Epidermal melanocyte (primary cell): ENCODE measurements at regions not wholly inside any gene's neighbourhood (a gene's known extent, or its start where the extent isn't known, plus 50 kb on each side); places are given as distances from the start of the nearest gene placed in this dataset.
"Not testable (repeated sequence)": the region's sequence is repeated elsewhere in the genome, so short reads cannot be mapped to it uniquely, and the experiment has no call there.

ENCODE experiments used
- DNase-seq: peaks from one replicate; pipeline ENCODE4 v3.0.0; 2011; ENCODE audit warnings: low spot score; ENCODE audit not compliant: insufficient read length

GRCh38 chr4:179626687-179627086 lies 2184.4 kb upstream of the AGA start:
- DNase-seq = no peak

GRCh38 chr4:179631321-179631720 lies 2189.1 kb upstream of the AGA start:
- DNase-seq = no peak

GRCh38 chr4:179634862-179635261 lies 2192.6 kb upstream of the AGA start:
- DNase-seq = no peak

- no peak for DNase-seq
Observed at GRCh38 chr4:179662522-179662921, 2220.3 kb upstream of the AGA start.

- no peak for DNase-seq
Observed at GRCh38 chr4:179663641-179664429, 2221.6 kb upstream of the AGA start.

- DNase-seq = no peak
Observed at GRCh38 chr4:179664430-179665027, 2222.3 kb upstream of the AGA start.

GRCh38 chr4:179666226-179666625 lies 2224.0 kb upstream of the AGA start:
- no peak for DNase-seq

- DNase-seq = no peak
Observed at GRCh38 chr4:179671609-179672008, 2229.4 kb upstream of the AGA start.

- no peak for DNase-seq
Observed at GRCh38 chr4:179678093-179678814, 2236.0 kb upstream of the AGA start.

- DNase-seq = not testable (repeated sequence)
Observed at GRCh38 chr4:179683661-179684060, 2241.4 kb upstream of the AGA start.

- no peak for DNase-seq
Observed at GRCh38 chr4:179692222-179692621, 2250.0 kb upstream of the AGA start.

GRCh38 chr4:179695175-179695574 lies 2252.9 kb upstream of the AGA start:
- no peak for DNase-seq

- no peak for DNase-seq
Observed at GRCh38 chr4:179698321-179698720, 2256.1 kb upstream of the AGA start.

GRCh38 chr4:179709961-179710624 lies 2267.9 kb upstream of the AGA start:
- no peak for DNase-seq

GRCh38 chr4:179719766-179720450 lies 2277.7 kb upstream of the AGA start:
- no peak for DNase-seq

- not testable (repeated sequence) for DNase-seq
Observed at GRCh38 chr4:179726491-179726890, 2284.3 kb upstream of the AGA start.

GRCh38 chr4:179728305-179728704 lies 2286.1 kb upstream of the AGA start:
- DNase-seq = no peak

- not testable (repeated sequence) for DNase-seq
Observed at GRCh38 chr4:179736820-179737219, 2294.6 kb upstream of the AGA start.

- DNase-seq = no peak
Observed at GRCh38 chr4:179738822-179739221, 2296.6 kb upstream of the AGA start.

- DNase-seq = no peak
Observed at GRCh38 chr4:179747218-179747910, 2305.1 kb upstream of the AGA start.

GRCh38 chr4:179748837-179749236 lies 2306.6 kb upstream of the AGA start:
- no peak for DNase-seq
